HEK293 (cell line): ENCODE measurements at regions not wholly inside any gene's neighbourhood (a gene's known extent, or its start where the extent isn't known, plus 50 kb on each side); places are given as distances from the start of the nearest gene placed in this dataset.

Experiments used
- CTCF ChIP-seq: fragments of 450-650 bp; formaldehyde crosslinking; IDR thresholded peaks from 2 replicates; pipeline ENCODE4 v1.5.1; 2016; ENCODE audit warnings: missing biosample characterization, missing genetic modification characterization
- ZBTB1 ChIP-seq: fragments of 450-650 bp; formaldehyde crosslinking; IDR thresholded peaks from 2 replicates; pipeline ENCODE4 v1.5.1; 2016; ENCODE audit warnings: missing biosample characterization, missing genetic modification characterization
- ZNF350 ChIP-seq: fragments of 450-650 bp; formaldehyde crosslinking; IDR thresholded peaks from 2 replicates; pipeline ENCODE4 v1.5.0; 2017; ENCODE audit warnings: missing biosample characterization, mild to moderate bottlenecking, missing genetic modification characterization

DNA sequence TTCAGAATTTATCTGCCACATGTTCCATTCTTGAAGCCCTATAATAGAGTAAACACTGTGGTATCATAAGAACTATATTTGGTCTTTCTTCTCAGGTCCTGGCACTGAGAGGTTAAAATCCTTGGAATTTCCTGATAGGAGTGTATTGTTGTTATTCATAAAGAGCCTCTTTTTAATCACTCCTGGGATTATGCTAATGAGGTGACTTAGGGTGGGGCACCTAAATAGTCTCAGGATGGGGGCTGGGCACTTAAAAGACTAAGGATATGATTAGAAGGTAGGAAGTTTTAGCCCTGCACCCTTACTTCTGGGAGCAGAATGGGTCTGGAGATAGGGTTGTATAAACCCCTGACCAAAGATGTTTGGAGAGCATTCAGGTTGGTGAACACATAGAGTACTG, 755.2 kb upstream of the TENM4 start:
- TF ChIP-seq ZBTB1 (tag by site-specific recombination) (no peak), CTCF (tag by site-specific recombination) (no peak), ZNF350 (no peak)
